Right lobe of liver (tissue), 6 donors: ENCODE measurements at regions not wholly inside any gene's neighbourhood (a gene's known extent, or its start where the extent isn't known, plus 50 kb on each side); places are given as distances from the start of the nearest gene placed in this dataset.

Experiments
- ATAC-seq, 4 donors: fragments of 200-7000 bp; cut with Tn5 transposase; one replicate each; pipeline ENCODE4 v1.9.1; 2020; ENCODE audit warnings: mild to moderate bottlenecking in 4 of 4, moderate library complexity in 4 of 4
- DNase-seq, 3 donors: peaks; one replicate each; pipeline ENCODE4 v3.0.0-alpha.2; 2020
- H3K27ac ChIP-seq, 3 donors: fragments of 200-600 bp; one replicate each; pipeline ENCODE4 v1.8.0; 2022
- H3K27me3 ChIP-seq, 2 donors: fragments of 200-600 bp; one replicate each; pipeline ENCODE4 v1.8.0; 2022
- H3K36me3 ChIP-seq, 4 donors: fragments of 200-600 bp; sonication (generic) in 1 of 4; one replicate each; pipeline versions ENCODE4 v1.5.1 to v1.8.0; 2017 to 2022; ENCODE audit warnings: control low read depth in 1 of 4
- H3K4me1 ChIP-seq, 4 donors: fragments of 200-600 bp; sonication (generic) in 1 of 4; one replicate each; pipeline versions ENCODE4 v1.5.1 to v1.8.0; 2017 to 2022; ENCODE audit warnings: control low read depth in 1 of 4
- H3K4me3 ChIP-seq, 3 donors: fragments of 200-600 bp; one replicate each; pipeline ENCODE4 v1.8.0; 2022
- H3K9me3 ChIP-seq, 4 donors: fragments of 200-600 bp; sonication (generic) in 1 of 4; one replicate each; pipeline versions ENCODE4 v1.5.1 to v1.8.0; 2017 to 2022; ENCODE audit warnings: control low read depth in 1 of 4
- POLR2A ChIP-seq: fragments of 450-650 bp; IDR thresholded peaks from one replicate; pipeline ENCODE4 v1.6.1; 2017; ENCODE audit warnings: antibody characterized with exemption, mild to moderate bottlenecking
- WGBS: methylation state at CpG from one replicate; pipeline ENCODE4 v1.1.6; 2018; ENCODE audit warnings: low coverage, low lambda C conversion rate; ENCODE audit not compliant: insufficient coverage; ENCODE audit errors: missing lambda C conversion rate; 5-methylcytosine and 5-hydroxymethylcytosine counted together
- intact Hi-C, 2 donors: fragments of 100-400 bp; cut with DNase I; formaldehyde crosslinking; loops; one replicate each; pipeline versions ENCODE4 v1.11.2 to v1.14.1; 2022
- TF ChIP-seq, protein P1 (sequence below), 4 donors: fragments of 200-600 bp in 3 of 4; fragments of 450-650 bp in 1 of 4; IDR thresholded peaks; one replicate each; pipeline versions ENCODE4 v1.5.1 to v1.8.0; 2016 to 2022; ENCODE audit warnings: antibody characterized with exemption in 4 of 4, mild to moderate bottlenecking in 2 of 4
- donor health status: DM: no; HTN: yes; CAD: no.
- donor health status: DM: no; HTN: no; CAD: no.
- donor health status: DM: no; HTN: no; CAD: no.
- donor health status: DM: no; HTN: yes; CAD: no.
- donor health status: DM: no; HTN: yes; CAD: no.

GRCh38 chr11:82458761-82459160 lies 274.9 kb downstream of the FAM181B start:
- Histone ChIP-seq H3K4me3 (no peak overlapping the region), H3K4me1 (no peaks in the 10 kb centered on the region), H3K36me3 (no peaks in the 10 kb centered on the region), H3K27me3 (no peaks in the 10 kb centered on the region), H3K27ac (no peak overlapping the region), H3K9me3 (no peaks in the 10 kb centered on the region)
- intact Hi-C loops = no loop called here
- no peak for DNase-seq
- TF ChIP-seq, protein P1, sequence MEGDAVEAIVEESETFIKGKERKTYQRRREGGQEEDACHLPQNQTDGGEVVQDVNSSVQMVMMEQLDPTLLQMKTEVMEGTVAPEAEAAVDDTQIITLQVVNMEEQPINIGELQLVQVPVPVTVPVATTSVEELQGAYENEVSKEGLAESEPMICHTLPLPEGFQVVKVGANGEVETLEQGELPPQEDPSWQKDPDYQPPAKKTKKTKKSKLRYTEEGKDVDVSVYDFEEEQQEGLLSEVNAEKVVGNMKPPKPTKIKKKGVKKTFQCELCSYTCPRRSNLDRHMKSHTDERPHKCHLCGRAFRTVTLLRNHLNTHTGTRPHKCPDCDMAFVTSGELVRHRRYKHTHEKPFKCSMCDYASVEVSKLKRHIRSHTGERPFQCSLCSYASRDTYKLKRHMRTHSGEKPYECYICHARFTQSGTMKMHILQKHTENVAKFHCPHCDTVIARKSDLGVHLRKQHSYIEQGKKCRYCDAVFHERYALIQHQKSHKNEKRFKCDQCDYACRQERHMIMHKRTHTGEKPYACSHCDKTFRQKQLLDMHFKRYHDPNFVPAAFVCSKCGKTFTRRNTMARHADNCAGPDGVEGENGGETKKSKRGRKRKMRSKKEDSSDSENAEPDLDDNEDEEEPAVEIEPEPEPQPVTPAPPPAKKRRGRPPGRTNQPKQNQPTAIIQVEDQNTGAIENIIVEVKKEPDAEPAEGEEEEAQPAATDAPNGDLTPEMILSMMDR (IDR thresholded peaks at IDR 0.05) = no peak
- TF ChIP-seq POLR2A = no peak
- 5% methylated on average over 4 of the region's 4 CpGs for WGBS
- ATAC-seq = no peak

GRCh38 chr11:82458147-82458546 lies 275.5 kb downstream of the FAM181B start:
- no peak overlapping the region for H3K4me3 ChIP-seq
- intact Hi-C loops = no loop called here
- no peak overlapping the region for H3K27ac ChIP-seq
- 26% methylated on average over 1 of the region's 1 CpG for WGBS
- no peaks in the 10 kb centered on the region for H3K36me3 ChIP-seq
- H3K4me1 ChIP-seq = no peaks in the 10 kb centered on the region
- no peak for TF ChIP-seq POLR2A
- H3K9me3 ChIP-seq = no peaks in the 10 kb centered on the region
- no peaks in the 10 kb centered on the region for H3K27me3 ChIP-seq
- DNase-seq (no peak), ATAC-seq (no peak)

DNA sequence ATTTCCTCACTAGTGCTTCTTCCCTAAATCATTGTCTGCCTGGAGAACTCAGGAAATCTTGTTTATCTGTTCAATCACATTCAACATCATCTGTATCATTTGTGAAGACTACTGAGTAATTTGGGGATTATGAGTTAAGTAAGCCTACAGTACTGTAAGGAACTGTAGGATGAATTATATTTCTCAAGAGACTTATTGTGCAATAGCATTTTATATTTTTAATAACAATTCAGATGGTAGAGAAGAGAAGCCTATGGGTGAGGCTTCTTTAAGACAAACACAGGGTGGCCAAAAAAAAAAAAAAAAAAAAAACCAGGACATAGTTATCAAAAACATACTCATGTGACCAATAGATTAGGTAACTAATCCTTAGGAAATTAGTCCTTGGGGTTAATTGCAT lies 282.7 kb downstream of the FAM181B start:
- Histone ChIP-seq H3K36me3 (no peaks in the 10 kb centered on the region), H3K27ac (no peak overlapping the region), H3K4me3 (no peak overlapping the region), H3K9me3 (no peaks in the 10 kb centered on the region), H3K4me1 (no peaks in the 10 kb centered on the region), H3K27me3 (no peaks in the 10 kb centered on the region)
- intact Hi-C loops = no loop called here
- TF ChIP-seq POLR2A = no peak
- TF ChIP-seq, protein P1 (IDR thresholded peaks at IDR 0.05) = no peak
- no peak for DNase-seq
- ATAC-seq = no peak

DNA sequence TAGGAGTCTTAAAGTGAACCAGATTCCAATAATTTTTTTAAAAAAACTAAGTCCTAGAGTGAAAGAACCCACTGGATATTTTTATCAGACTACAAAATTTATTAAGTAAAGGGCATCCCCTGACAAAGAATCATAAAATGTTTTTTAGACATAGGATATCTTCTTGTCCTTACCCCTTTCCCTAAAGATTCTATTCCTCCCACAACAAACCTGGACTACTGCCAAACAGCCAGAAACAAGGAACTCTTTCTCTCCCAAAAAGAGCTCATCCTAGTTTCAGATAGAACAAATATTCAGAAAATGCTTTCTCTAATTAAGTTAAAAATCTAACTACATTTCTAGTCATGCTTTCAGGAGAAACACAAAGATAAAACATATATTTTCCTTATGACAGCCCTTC lies 327.1 kb downstream of the FAM181B start:
- intact Hi-C loops = no loop called here
- H3K36me3 ChIP-seq = no peaks in the 10 kb centered on the region
- no peaks in the 10 kb centered on the region for H3K9me3 ChIP-seq
- no peak overlapping the region for H3K27ac ChIP-seq
- no peak overlapping the region for H3K4me3 ChIP-seq
- no peak for DNase-seq
- no peak for ATAC-seq
- no peak for TF ChIP-seq POLR2A
- no peaks in the 10 kb centered on the region for H3K27me3 ChIP-seq
- no peaks in the 10 kb centered on the region for H3K4me1 ChIP-seq

- TF ChIP-seq, protein P1 (IDR thresholded peaks at IDR 0.05) = no peak
- no peak for TF ChIP-seq POLR2A
- Histone ChIP-seq H3K36me3 (no peaks in the 10 kb centered on the region), H3K27me3 (no peaks in the 10 kb centered on the region), H3K4me3 (no peak overlapping the region), H3K9me3 (no peaks in the 10 kb centered on the region), H3K4me1 (no peaks in the 10 kb centered on the region), H3K27ac (no peak overlapping the region)
- ATAC-seq (no peak), DNase-seq (no peak)
- WGBS = 18% methylated on average over 4 of the region's 5 CpGs
- intact Hi-C loops = no loop called here
Observed at GRCh38 chr11:82405421-82405820, 328.2 kb downstream of the FAM181B start.

DNA sequence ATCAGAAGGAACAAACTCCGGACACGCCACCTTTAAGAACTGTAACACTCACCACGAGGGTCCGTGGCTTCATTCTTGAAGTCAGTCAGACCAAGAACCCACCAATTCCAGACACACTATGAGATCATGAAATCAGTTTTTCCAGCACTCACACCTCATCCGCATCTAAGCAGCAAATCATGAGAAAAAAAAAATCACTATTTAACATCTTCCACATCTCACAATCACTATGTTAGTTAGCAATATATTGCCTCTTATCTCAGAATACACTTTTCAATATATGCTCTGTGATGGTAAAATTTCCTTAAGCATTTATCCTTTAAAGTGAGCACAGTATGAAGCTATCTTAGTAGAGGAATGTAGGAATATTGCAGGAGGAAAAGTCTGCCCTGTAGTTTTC lies 328.7 kb downstream of the FAM181B start:
- TF ChIP-seq POLR2A = no peak
- TF ChIP-seq, protein P1 (IDR thresholded peaks at IDR 0.05) = no peak
- Histone ChIP-seq H3K36me3 (no peaks in the 10 kb centered on the region), H3K27me3 (no peaks in the 10 kb centered on the region), H3K27ac (no peak overlapping the region), H3K4me3 (no peak overlapping the region), H3K9me3 (no peaks in the 10 kb centered on the region), H3K4me1 (no peaks in the 10 kb centered on the region)
- ATAC-seq (no peak), DNase-seq (no peak)
- WGBS = 72% methylated on average over 5 of the region's 5 CpGs
- intact Hi-C loops = no loop called here
